HepG2 (cell line): ENCODE measurements at regions not wholly inside any gene's neighbourhood (a gene's known extent, or its start where the extent isn't known, plus 50 kb on each side); places are given as distances from the start of the nearest gene placed in this dataset.

ENCODE experiments used
- MEIS2 ChIP-seq: sonication (generic); formaldehyde crosslinking; IDR thresholded peaks from 2 replicates; pipeline ENCODE4 v1.9.0; 2021; ENCODE audit warnings: mild to moderate bottlenecking, missing genetic modification reagents
- MLXIP ChIP-seq: sonication (generic); formaldehyde crosslinking; IDR thresholded peaks from 2 replicates; pipeline ENCODE4 v1.9.0; 2021; ENCODE audit warnings: missing genetic modification reagents, borderline replicate concordance
- XRCC5 ChIP-seq: fragments of 200-400 bp; formaldehyde crosslinking; optimal IDR thresholded peaks from 2 replicates; pipeline ENCODE3; 2017; ENCODE audit warnings: mild to moderate bottlenecking, low read length
- ZBTB49 ChIP-seq: sonication (generic); formaldehyde crosslinking; IDR thresholded peaks from 2 replicates; pipeline ENCODE4 v1.4.0; 2020; ENCODE audit warnings: missing genetic modification reagents, borderline replicate concordance
- ZMYM2 ChIP-seq: sonication (generic); formaldehyde crosslinking; IDR thresholded peaks from 2 replicates; pipeline ENCODE4 v1.8.0; 2022; ENCODE audit warnings: mild to moderate bottlenecking, missing genetic modification reagents
- ZNF207 ChIP-seq: fragments of 450-650 bp; IDR thresholded peaks from 2 replicates; pipeline ENCODE4 v1.6.1; 2016; ENCODE audit warnings: antibody characterized with exemption, borderline replicate concordance
- ZNF235 ChIP-seq: sonication (generic); formaldehyde crosslinking; IDR thresholded peaks from 2 replicates; pipeline ENCODE4 v1.8.1; 2023; ENCODE audit warnings: mild to moderate bottlenecking, missing genetic modification reagents, borderline replicate concordance
- ZNF335 ChIP-seq: sonication (generic); formaldehyde crosslinking; IDR thresholded peaks from 2 replicates; pipeline ENCODE4 v1.4.0; 2020; ENCODE audit warnings: missing genetic modification reagents

GRCh38 chr11:97259884-97260283 lies 870.1 kb downstream of the JRKL start (continued):
- no peak for TF ChIP-seq MLXIP (CRISPR knock-in tag)
- no peak for TF ChIP-seq ZMYM2 (CRISPR knock-in tag)
- no peak for TF ChIP-seq XRCC5
- TF ChIP-seq ZNF207: no peak
- no peak for TF ChIP-seq ZNF235 (CRISPR knock-in tag)
- no peak for TF ChIP-seq MEIS2 (CRISPR knock-in tag)
- TF ChIP-seq ZNF335 (CRISPR knock-in tag): no peak
- no peak for TF ChIP-seq ZBTB49
